ENCODE measurements at regions not wholly inside any gene's neighbourhood (a gene's known extent, or its start where the extent isn't known, plus 50 kb on each side); places are given as distances from the start of the nearest gene placed in this dataset.

DNA sequence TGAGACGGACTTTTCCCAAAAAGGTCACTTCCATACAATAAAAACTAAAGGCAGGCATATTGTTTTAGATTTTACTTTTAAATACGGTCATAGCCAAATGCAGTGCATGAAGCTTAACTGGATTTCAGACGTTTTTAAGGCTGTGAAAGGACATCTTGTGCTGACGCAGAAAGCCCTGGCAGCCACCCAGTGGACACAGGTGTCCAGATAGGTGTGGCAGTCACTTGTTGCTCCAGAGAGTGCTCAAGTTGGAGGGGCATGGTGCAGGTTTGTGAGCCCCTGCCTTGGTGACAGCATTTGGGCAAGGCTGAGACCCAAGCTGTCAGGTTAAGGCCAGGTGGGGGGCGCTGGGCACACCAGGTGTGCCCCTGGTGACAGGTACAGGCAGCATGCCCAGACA is 135.8 kb upstream of the TBL1X start:
- no peak for ATAC-seq
- TF ChIP-seq ZC3H10 (CRISPR knock-in tag; IDR thresholded peaks at IDR 0.05) (no peak), ZNF565 (CRISPR knock-in tag; conservative IDR thresholded peaks at IDR 0.05; ENCODE audit: low read depth) (no peak), ZNF70 (CRISPR knock-in tag; IDR thresholded peaks at IDR 0.05) (no peak), GLIS3 (CRISPR knock-in tag; IDR thresholded peaks at IDR 0.05) (no peak)
- TF ChIP-seq, protein P1, sequence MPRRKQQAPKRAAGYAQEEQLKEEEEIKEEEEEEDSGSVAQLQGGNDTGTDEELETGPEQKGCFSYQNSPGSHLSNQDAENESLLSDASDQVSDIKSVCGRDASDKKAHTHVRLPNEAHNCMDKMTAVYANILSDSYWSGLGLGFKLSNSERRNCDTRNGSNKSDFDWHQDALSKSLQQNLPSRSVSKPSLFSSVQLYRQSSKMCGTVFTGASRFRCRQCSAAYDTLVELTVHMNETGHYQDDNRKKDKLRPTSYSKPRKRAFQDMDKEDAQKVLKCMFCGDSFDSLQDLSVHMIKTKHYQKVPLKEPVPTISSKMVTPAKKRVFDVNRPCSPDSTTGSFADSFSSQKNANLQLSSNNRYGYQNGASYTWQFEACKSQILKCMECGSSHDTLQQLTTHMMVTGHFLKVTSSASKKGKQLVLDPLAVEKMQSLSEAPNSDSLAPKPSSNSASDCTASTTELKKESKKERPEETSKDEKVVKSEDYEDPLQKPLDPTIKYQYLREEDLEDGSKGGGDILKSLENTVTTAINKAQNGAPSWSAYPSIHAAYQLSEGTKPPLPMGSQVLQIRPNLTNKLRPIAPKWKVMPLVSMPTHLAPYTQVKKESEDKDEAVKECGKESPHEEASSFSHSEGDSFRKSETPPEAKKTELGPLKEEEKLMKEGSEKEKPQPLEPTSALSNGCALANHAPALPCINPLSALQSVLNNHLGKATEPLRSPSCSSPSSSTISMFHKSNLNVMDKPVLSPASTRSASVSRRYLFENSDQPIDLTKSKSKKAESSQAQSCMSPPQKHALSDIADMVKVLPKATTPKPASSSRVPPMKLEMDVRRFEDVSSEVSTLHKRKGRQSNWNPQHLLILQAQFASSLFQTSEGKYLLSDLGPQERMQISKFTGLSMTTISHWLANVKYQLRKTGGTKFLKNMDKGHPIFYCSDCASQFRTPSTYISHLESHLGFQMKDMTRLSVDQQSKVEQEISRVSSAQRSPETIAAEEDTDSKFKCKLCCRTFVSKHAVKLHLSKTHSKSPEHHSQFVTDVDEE (CRISPR knock-in tag; IDR thresholded peaks at IDR 0.05): no peak

DNA sequence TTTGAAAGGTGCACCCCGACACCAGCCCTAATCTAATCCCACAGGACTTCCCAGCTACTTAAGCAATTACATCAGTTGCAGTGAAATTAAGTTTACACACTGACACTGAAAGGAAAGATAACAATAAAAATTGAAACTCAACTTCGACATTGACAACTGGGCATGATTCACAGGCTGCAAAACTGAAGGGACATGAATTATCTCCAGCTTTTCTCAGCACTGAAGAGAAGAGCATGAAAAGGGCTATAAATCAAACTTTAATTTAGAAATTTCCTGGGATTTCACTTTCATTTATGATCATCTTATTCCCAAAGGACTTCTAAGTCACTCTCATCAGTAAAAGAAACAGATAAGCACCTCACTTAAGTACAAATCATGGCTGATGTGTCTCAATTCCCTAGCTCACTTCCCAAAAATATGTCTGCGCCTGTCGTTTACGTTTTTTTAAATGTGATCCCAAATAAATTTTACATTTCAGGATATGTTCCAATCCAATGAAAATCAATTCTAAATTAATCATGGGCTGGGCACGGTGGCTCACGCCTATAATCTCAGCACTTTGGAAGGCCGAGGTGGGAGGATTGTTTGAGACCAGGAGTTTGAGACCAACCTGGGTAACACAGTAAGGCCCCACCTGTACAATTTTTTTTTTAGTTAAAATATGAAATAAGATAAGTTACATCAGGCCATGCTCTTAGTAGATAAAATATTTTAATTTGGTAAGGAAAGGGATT is 134.4 kb upstream of the TBL1X start:
- TF ChIP-seq, protein P2, sequence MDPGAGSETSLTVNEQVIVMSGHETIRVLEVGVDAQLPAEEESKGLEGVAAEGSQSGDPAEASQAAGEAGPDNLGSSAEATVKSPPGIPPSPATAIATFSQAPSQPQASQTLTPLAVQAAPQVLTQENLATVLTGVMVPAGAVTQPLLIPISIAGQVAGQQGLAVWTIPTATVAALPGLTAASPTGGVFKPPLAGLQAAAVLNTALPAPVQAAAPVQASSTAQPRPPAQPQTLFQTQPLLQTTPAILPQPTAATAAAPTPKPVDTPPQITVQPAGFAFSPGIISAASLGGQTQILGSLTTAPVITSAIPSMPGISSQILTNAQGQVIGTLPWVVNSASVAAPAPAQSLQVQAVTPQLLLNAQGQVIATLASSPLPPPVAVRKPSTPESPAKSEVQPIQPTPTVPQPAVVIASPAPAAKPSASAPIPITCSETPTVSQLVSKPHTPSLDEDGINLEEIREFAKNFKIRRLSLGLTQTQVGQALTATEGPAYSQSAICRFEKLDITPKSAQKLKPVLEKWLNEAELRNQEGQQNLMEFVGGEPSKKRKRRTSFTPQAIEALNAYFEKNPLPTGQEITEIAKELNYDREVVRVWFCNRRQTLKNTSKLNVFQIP (CRISPR knock-in tag; IDR thresholded peaks at IDR 0.05; ENCODE audit: borderline replicate concordance, low read depth): no peak
- TF ChIP-seq GLIS3 (CRISPR knock-in tag; IDR thresholded peaks at IDR 0.05) (no peak), CSDC2 (CRISPR knock-in tag; IDR thresholded peaks at IDR 0.05) (no peak), OSR1 (CRISPR knock-in tag; IDR thresholded peaks at IDR 0.05) (no peak), PPARA (CRISPR knock-in tag; IDR thresholded peaks at IDR 0.05; ENCODE audit: borderline replicate concordance) (no peak), RARB (CRISPR knock-in tag; IDR thresholded peaks at IDR 0.05) (no peak), ZFP30 (CRISPR knock-in tag; IDR thresholded peaks at IDR 0.05) (no peak), TCF4 (CRISPR knock-in tag; IDR thresholded peaks at IDR 0.05; ENCODE audit: borderline replicate concordance) (no peak), ZC3H10 (CRISPR knock-in tag; IDR thresholded peaks at IDR 0.05) (no peak), ZNF70 (CRISPR knock-in tag; IDR thresholded peaks at IDR 0.05) (no peak), ZFP3 (CRISPR knock-in tag; IDR thresholded peaks at IDR 0.05) (no peak), ZNF565 (CRISPR knock-in tag; conservative IDR thresholded peaks at IDR 0.05; ENCODE audit: low read depth) (no peak), BACH2 (CRISPR knock-in tag; IDR thresholded peaks at IDR 0.05; ENCODE audit: borderline replicate concordance) (no peak), SNAI2 (CRISPR knock-in tag; IDR thresholded peaks at IDR 0.05) (no peak), ARNTL (CRISPR knock-in tag; IDR thresholded peaks at IDR 0.05; ENCODE audit: borderline replicate concordance, low read depth) (no peak)
- TF ChIP-seq, protein P1 (CRISPR knock-in tag; IDR thresholded peaks at IDR 0.05): no peak
- TF ChIP-seq, protein P3, sequence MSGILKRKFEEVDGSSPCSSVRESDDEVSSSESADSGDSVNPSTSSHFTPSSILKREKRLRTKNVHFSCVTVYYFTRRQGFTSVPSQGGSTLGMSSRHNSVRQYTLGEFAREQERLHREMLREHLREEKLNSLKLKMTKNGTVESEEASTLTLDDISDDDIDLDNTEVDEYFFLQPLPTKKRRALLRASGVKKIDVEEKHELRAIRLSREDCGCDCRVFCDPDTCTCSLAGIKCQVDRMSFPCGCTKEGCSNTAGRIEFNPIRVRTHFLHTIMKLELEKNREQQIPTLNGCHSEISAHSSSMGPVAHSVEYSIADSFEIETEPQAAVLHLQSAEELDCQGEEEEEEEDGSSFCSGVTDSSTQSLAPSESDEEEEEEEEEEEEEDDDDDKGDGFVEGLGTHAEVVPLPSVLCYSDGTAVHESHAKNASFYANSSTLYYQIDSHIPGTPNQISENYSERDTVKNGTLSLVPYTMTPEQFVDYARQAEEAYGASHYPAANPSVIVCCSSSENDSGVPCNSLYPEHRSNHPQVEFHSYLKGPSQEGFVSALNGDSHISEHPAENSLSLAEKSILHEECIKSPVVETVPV (CRISPR knock-in tag; IDR thresholded peaks at IDR 0.05): no peak
- TF ChIP-seq, protein P4, sequence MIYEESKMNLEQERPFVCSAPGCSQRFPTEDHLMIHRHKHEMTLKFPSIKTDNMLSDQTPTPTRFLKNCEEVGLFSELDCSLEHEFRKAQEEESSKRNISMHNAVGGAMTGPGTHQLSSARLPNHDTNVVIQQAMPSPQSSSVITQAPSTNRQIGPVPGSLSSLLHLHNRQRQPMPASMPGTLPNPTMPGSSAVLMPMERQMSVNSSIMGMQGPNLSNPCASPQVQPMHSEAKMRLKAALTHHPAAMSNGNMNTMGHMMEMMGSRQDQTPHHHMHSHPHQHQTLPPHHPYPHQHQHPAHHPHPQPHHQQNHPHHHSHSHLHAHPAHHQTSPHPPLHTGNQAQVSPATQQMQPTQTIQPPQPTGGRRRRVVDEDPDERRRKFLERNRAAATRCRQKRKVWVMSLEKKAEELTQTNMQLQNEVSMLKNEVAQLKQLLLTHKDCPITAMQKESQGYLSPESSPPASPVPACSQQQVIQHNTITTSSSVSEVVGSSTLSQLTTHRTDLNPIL (CRISPR knock-in tag; IDR thresholded peaks at IDR 0.05; ENCODE audit: low read depth): no peak
- TF ChIP-seq, protein P5, sequence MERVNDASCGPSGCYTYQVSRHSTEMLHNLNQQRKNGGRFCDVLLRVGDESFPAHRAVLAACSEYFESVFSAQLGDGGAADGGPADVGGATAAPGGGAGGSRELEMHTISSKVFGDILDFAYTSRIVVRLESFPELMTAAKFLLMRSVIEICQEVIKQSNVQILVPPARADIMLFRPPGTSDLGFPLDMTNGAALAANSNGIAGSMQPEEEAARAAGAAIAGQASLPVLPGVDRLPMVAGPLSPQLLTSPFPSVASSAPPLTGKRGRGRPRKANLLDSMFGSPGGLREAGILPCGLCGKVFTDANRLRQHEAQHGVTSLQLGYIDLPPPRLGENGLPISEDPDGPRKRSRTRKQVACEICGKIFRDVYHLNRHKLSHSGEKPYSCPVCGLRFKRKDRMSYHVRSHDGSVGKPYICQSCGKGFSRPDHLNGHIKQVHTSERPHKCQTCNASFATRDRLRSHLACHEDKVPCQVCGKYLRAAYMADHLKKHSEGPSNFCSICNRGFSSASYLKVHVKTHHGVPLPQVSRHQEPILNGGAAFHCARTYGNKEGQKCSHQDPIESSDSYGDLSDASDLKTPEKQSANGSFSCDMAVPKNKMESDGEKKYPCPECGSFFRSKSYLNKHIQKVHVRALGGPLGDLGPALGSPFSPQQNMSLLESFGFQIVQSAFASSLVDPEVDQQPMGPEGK (CRISPR knock-in tag; IDR thresholded peaks at IDR 0.05; ENCODE audit: borderline replicate concordance): no peak
- ATAC-seq: no peak
